Uterus (tissue), 3 donors: ENCODE measurements at regions not wholly inside any gene's neighbourhood (a gene's known extent, or its start where the extent isn't known, plus 50 kb on each side); places are given as distances from the start of the nearest gene placed in this dataset.

Experiments used
- DNase-seq, 2 donors: peaks; one replicate each; pipeline ENCODE4 v3.0.0-alpha.2; 2019 to 2020
- H3K27ac ChIP-seq, 2 donors: fragments of 200-600 bp; sonication (generic); 1 replicate in 1 of 2; 2 replicates in 1 of 2; pipeline ENCODE4 v1.5.1; 2016 to 2018
- H3K27me3 ChIP-seq, 2 donors: fragments of 200-600 bp; sonication (generic); one replicate each; pipeline ENCODE4 v1.5.1; 2018 to 2019; ENCODE audit warnings: control low read depth in 1 of 2
- H3K36me3 ChIP-seq, 2 donors: fragments of 200-600 bp; sonication (generic); one replicate each; pipeline ENCODE4 v1.5.1; 2019; ENCODE audit warnings: control low read depth in 1 of 2
- H3K4me1 ChIP-seq, 2 donors: fragments of 200-600 bp; sonication (generic); one replicate each; pipeline ENCODE4 v1.5.1; 2018 to 2019; ENCODE audit warnings: control low read depth in 1 of 2
- H3K4me3 ChIP-seq, 2 donors: fragments of 200-600 bp; sonication (generic); 1 replicate in 1 of 2; 2 replicates in 1 of 2; pipeline ENCODE4 v1.5.1; 2018 to 2019; ENCODE audit warnings: mild to moderate bottlenecking in 1 of 2
- H3K9me3 ChIP-seq, 2 donors: fragments of 200-600 bp; sonication (generic); one replicate each; pipeline ENCODE4 v1.5.1; 2019; ENCODE audit warnings: control low read depth in 1 of 2
- CTCF ChIP-seq, 4 experiments: fragments of 200-600 bp in 2 of 4; fragments of 450-650 bp in 2 of 4; sonication (generic) in 2 of 4; IDR thresholded peaks; one replicate each; pipeline ENCODE4 v1.5.1; 2016 to 2019; ENCODE audit warnings: antibody characterized with exemption in 4 of 4, mild to moderate bottlenecking in 2 of 4, moderate library complexity in 1 of 4
- POLR2A ChIP-seq, 2 donors: fragments of 450-650 bp; IDR thresholded peaks; one replicate each; pipeline ENCODE4 v1.6.1; 2016; ENCODE audit warnings: antibody characterized with exemption in 2 of 2, mild to moderate bottlenecking in 1 of 2, moderate library complexity in 1 of 2
- intact Hi-C: fragments of 100-400 bp; cut with DNase I; formaldehyde crosslinking; loops from one replicate; pipeline ENCODE4 v1.15.1; 2023; ENCODE audit warnings: low total_unique reads
- donor health status: DM: yes; HTN: yes; CAD: no.

GRCh38 chr12:75738486-75738885 is 227.1 kb upstream of the KRR1 start:
- Histone ChIP-seq H3K4me1 (no peaks in the 10 kb centered on the region), H3K9me3 (no peaks in the 10 kb centered on the region), H3K36me3 (no peaks in the 10 kb centered on the region), H3K27ac (no peak overlapping the region), H3K27me3 (no peaks in the 10 kb centered on the region), H3K4me3 (no peak overlapping the region)
- no peak for TF ChIP-seq CTCF (IDR thresholded peaks at IDR 0.05)
- TF ChIP-seq POLR2A (IDR thresholded peaks at IDR 0.05): no peak
- DNase-seq: peak in 1 of 2 donors; percentile 24
- intact Hi-C loops: no loop called here

- intact Hi-C loops: no loop called here
- Histone ChIP-seq H3K36me3 (no peaks in the 10 kb centered on the region), H3K27me3 (no peaks in the 10 kb centered on the region), H3K4me1 (no peaks in the 10 kb centered on the region), H3K4me3 (no peak overlapping the region), H3K27ac (no peak overlapping the region), H3K9me3 (no peaks in the 10 kb centered on the region)
- DNase-seq: no peak
- no peak for TF ChIP-seq POLR2A (IDR thresholded peaks at IDR 0.05)
- no peak for TF ChIP-seq CTCF (IDR thresholded peaks at IDR 0.05)
Observed at GRCh38 chr12:75735853-75736252, 224.4 kb upstream of the KRR1 start.

GRCh38 chr12:75728826-75729225 is 217.4 kb upstream of the KRR1 start:
- intact Hi-C loops: no loop called here
- no peak for DNase-seq

GRCh38 chr12:75727577-75727976 is 216.2 kb upstream of the KRR1 start:
- intact Hi-C loops: no loop called here
- Histone ChIP-seq H3K27me3 (no peaks in the 10 kb centered on the region), H3K27ac (no peak overlapping the region), H3K9me3 (no peaks in the 10 kb centered on the region), H3K4me1 (no peaks in the 10 kb centered on the region), H3K36me3 (no peaks in the 10 kb centered on the region), H3K4me3 (no peak overlapping the region)
- no peak for DNase-seq
- TF ChIP-seq POLR2A (IDR thresholded peaks at IDR 0.05) (no peak), CTCF (IDR thresholded peaks at IDR 0.05) (no peak)

More at GRCh38 chr12:75728826-75729225, 217.4 kb upstream of the KRR1 start:
- Histone ChIP-seq H3K4me3 (no peak overlapping the region), H3K4me1 (no peaks in the 10 kb centered on the region), H3K27ac (no peak overlapping the region), H3K27me3 (no peaks in the 10 kb centered on the region), H3K36me3 (no peaks in the 10 kb centered on the region), H3K9me3 (no peaks in the 10 kb centered on the region)
- TF ChIP-seq POLR2A (IDR thresholded peaks at IDR 0.05) (no peak), CTCF (IDR thresholded peaks at IDR 0.05) (no peak)

DNA sequence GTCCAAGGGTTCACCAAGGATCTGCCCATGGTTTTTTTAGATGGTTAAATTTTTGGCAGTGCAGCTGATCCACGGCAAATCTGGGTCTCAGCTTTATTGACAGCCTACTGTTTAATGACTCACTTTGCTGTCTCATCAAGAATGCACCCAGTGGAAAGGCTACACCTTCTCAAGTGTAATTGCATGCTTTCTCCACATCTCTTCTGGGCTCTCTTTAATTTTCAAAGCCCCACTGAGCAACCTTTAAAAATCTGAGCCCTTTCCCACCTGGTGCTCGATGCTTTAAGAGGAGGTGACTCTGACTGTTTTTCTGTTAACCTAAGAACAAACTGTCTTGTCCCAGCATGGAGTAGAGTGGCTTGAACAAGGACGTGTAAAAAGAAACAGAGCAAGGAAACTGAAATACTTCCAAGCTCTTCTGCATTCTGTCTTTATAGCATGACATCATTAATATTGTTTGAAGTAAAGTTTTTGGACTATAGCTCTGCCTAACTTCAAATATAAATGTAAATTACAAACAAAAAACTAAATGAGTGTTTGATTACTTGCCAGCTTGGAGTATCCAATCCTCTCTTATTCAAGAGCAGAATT is 214.2 kb upstream of the KRR1 start:
- DNase-seq: no peak
- H3K4me3 ChIP-seq: no peak overlapping the region
- intact Hi-C loops: no loop called here
- H3K27ac ChIP-seq: peak overlapping the region; percentile 35 to 54
- H3K27me3 ChIP-seq: no peaks in the 10 kb centered on the region
- peaks cover 0 to 12% of the 10 kb centered on the region in 2 donors for H3K4me1 ChIP-seq
- H3K9me3 ChIP-seq: no peaks in the 10 kb centered on the region
- H3K36me3 ChIP-seq: no peaks in the 10 kb centered on the region
- TF ChIP-seq CTCF (IDR thresholded peaks at IDR 0.05): no peak
- TF ChIP-seq POLR2A (IDR thresholded peaks at IDR 0.05): no peak
